CD4-positive, alpha-beta T cell (primary cell): ENCODE measurements at regions not wholly inside any gene's neighbourhood (a gene's known extent, or its start where the extent isn't known, plus 50 kb on each side); places are given as distances from the start of the nearest gene placed in this dataset.

Experiments
- ATAC-seq: fragments of 200-7000 bp; cut with Tn5 transposase; one replicate; pipeline ENCODE4 v1.10.0; 2022; ENCODE audit warnings: mild to moderate bottlenecking; ENCODE audit not compliant: poor library complexity
- CTCF ChIA-PET: fragments of 350-600 bp; sonication (Branson Sonifier 250); formaldehyde crosslinking; loops from one replicate; lab custom pipeline; 2021; ENCODE audit warnings: antibody characterized with exemption, inconsistent platforms; lab: Charles Lee
- POLR2A ChIA-PET: fragments of 350-600 bp; sonication (Branson Sonifier 250); formaldehyde crosslinking; loops from one replicate; lab custom pipeline; 2021; ENCODE audit warnings: antibody characterized with exemption, inconsistent platforms; lab: Charles Lee
- DNase-seq, 14 experiments: peaks; one replicate each; pipeline ENCODE4 v3.0.0-alpha.2; 2013 to 2020; ENCODE audit warnings: mixed read lengths in 2 of 14
- H3K27ac ChIP-seq, 2 donors: one replicate each; pipeline versions ENCODE4 v1.5.1 to v1.7.0; 2013; ENCODE audit warnings: low read length in 2 of 2, low read depth in 1 of 2, mild to moderate bottlenecking in 1 of 2
- H3K27me3 ChIP-seq, 2 experiments: 1 replicate in 1 of 2; 2 replicates in 1 of 2; pipeline versions ENCODE4 v1.6.1 to v1.7.0; 2013; ENCODE audit warnings: low read length in 2 of 2, control low read depth in 1 of 2, mild to moderate bottlenecking in 1 of 2, moderate library complexity in 1 of 2; ENCODE audit not compliant: insufficient read depth in 2 of 2, control insufficient read depth in 1 of 2
- H3K36me3 ChIP-seq: one replicate; pipeline ENCODE4 v1.6.1; 2013; ENCODE audit warnings: low read length, control low read depth; ENCODE audit not compliant: insufficient read depth
- H3K4me1 ChIP-seq: one replicate; pipeline ENCODE4 v1.6.1; 2013; ENCODE audit warnings: low read length, control low read depth; ENCODE audit not compliant: insufficient read depth
- H3K4me3 ChIP-seq: one replicate; pipeline ENCODE4 v1.5.1; 2013; ENCODE audit warnings: mild to moderate bottlenecking, low read length, moderate library complexity
- H3K9me3 ChIP-seq, 2 experiments: 1 replicate in 1 of 2; 2 replicates in 1 of 2; pipeline versions ENCODE4 v1.6.1 to v1.7.0; 2013; ENCODE audit warnings: low read length in 2 of 2, mild to moderate bottlenecking in 2 of 2, control low read depth in 1 of 2, moderate library complexity in 1 of 2; ENCODE audit not compliant: control insufficient read depth in 1 of 2, insufficient read depth in 1 of 2
- H3K27ac Mint-ChIP-seq: one replicate; pipeline ENCODE4 v1.8.0; 2020; ENCODE audit warnings: mixed read lengths
- H3K27me3 Mint-ChIP-seq: one replicate; pipeline ENCODE4 v1.8.0; 2021; ENCODE audit warnings: mixed read lengths
- H3K36me3 Mint-ChIP-seq: one replicate; pipeline ENCODE4 v1.8.0; 2021; ENCODE audit warnings: low read depth, mixed read lengths
- H3K4me1 Mint-ChIP-seq: one replicate; pipeline ENCODE4 v1.8.0; 2021; ENCODE audit warnings: low read depth, mixed read lengths
- H3K4me3 Mint-ChIP-seq: one replicate; pipeline ENCODE4 v1.8.0; 2020; ENCODE audit warnings: mild to moderate bottlenecking, mixed read lengths
- H3K9me3 Mint-ChIP-seq: one replicate; pipeline ENCODE4 v1.8.0; 2020; ENCODE audit warnings: mixed read lengths
- intact Hi-C, 2 experiments: fragments of 100-400 bp; cut with DNase I in 1 of 2; cut with micrococcal nuclease in 1 of 2; formaldehyde crosslinking; loops; one replicate each; pipeline versions ENCODE4 v1.15.1 to v1.9.0; 2023 to 2025; cut with DNase I, micrococcal nuclease
- TF ChIP-seq, protein P1 (sequence below): fragments of 200-600 bp; IDR thresholded peaks from one replicate; pipeline ENCODE4 v1.8.0; 2022; ENCODE audit warnings: antibody characterized with exemption, mild to moderate bottlenecking

GRCh38 chr18:29012364-29012763 lies 835.4 kb upstream of the CDH2 start:
- no peaks in the 10 kb centered on the region for H3K36me3 Mint-ChIP-seq
- no peaks in the 10 kb centered on the region for H3K27me3 Mint-ChIP-seq
- ChIA-PET CTCF (no interaction called here), POLR2A (no interaction called here)
- no peak overlapping the region for H3K4me3 Mint-ChIP-seq
- no peaks in the 10 kb centered on the region for H3K4me1 Mint-ChIP-seq
- intact Hi-C loops, result loop anchor here in 1 of 2 experiments (10.0 kb wide), 1 partner anchor 62 kb away; no protein-coding TSS in a partner anchor
- no peaks in the 10 kb centered on the region for H3K36me3 ChIP-seq
- ATAC-seq, result no peak
- no peak overlapping the region for H3K27ac ChIP-seq
- H3K27ac Mint-ChIP-seq, result no peak overlapping the region
- H3K4me3 ChIP-seq, result no peak overlapping the region
- TF ChIP-seq, protein P1, sequence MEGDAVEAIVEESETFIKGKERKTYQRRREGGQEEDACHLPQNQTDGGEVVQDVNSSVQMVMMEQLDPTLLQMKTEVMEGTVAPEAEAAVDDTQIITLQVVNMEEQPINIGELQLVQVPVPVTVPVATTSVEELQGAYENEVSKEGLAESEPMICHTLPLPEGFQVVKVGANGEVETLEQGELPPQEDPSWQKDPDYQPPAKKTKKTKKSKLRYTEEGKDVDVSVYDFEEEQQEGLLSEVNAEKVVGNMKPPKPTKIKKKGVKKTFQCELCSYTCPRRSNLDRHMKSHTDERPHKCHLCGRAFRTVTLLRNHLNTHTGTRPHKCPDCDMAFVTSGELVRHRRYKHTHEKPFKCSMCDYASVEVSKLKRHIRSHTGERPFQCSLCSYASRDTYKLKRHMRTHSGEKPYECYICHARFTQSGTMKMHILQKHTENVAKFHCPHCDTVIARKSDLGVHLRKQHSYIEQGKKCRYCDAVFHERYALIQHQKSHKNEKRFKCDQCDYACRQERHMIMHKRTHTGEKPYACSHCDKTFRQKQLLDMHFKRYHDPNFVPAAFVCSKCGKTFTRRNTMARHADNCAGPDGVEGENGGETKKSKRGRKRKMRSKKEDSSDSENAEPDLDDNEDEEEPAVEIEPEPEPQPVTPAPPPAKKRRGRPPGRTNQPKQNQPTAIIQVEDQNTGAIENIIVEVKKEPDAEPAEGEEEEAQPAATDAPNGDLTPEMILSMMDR, result no peak
- H3K9me3 Mint-ChIP-seq, result peaks cover 7% of the 10 kb centered on the region
- DNase-seq, result no peak
- H3K27me3 ChIP-seq, result no peaks in the 10 kb centered on the region
- peaks cover 1 to 3% of the 10 kb centered on the region in 2 experiments for H3K9me3 ChIP-seq
- no peaks in the 10 kb centered on the region for H3K4me1 ChIP-seq

- TF ChIP-seq, protein P1, result no peak
- Histone ChIP-seq H3K9me3 (peaks cover 0 to 3% of the 10 kb centered on the region in 2 experiments), H3K4me3 (no peak overlapping the region), H3K27me3 (no peaks in the 10 kb centered on the region), H3K4me1 (no peaks in the 10 kb centered on the region), H3K36me3 (no peaks in the 10 kb centered on the region), H3K27ac (no peak overlapping the region)
- CTCF ChIA-PET, result no interaction called here
- POLR2A ChIA-PET, result no interaction called here
- no peak overlapping the region for H3K4me3 Mint-ChIP-seq
- DNase-seq (no peak), ATAC-seq (no peak)
- H3K4me1 Mint-ChIP-seq, result no peaks in the 10 kb centered on the region
- H3K36me3 Mint-ChIP-seq, result no peaks in the 10 kb centered on the region
- H3K27me3 Mint-ChIP-seq, result no peaks in the 10 kb centered on the region
- intact Hi-C loops, result no loop called here
- no peak overlapping the region for H3K27ac Mint-ChIP-seq
- peaks cover 4% of the 10 kb centered on the region for H3K9me3 Mint-ChIP-seq
Measured at GRCh38 chr18:29009250-29009803, 832.4 kb upstream of the CDH2 start.

DNA sequence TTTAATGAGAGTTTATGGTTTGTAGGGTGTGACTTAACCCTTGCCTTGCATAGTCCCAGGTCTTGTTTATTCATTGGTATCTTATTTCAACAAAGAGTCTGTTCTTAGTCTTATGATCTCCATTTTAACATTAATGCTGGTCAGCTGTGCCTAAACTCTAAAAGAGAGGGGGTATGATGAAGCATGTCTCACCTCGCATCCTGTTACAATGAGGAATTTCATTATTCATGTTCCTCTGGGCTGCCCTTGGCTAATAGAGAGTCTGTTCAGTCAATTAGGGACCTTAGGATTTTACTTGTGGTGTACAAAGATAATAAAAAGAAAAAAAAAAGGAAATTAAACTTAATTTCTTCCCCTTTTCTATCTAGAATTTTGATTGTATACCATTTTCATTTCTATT lies 831.9 kb upstream of the CDH2 start:
- Histone ChIP-seq H3K9me3 (peaks cover 0 to 3% of the 10 kb centered on the region in 2 experiments), H3K27ac (no peak overlapping the region), H3K27me3 (no peaks in the 10 kb centered on the region), H3K4me1 (no peaks in the 10 kb centered on the region), H3K4me3 (no peak overlapping the region), H3K36me3 (no peaks in the 10 kb centered on the region)
- DNase-seq, result no peak
- peaks cover 2% of the 10 kb centered on the region for H3K9me3 Mint-ChIP-seq
- TF ChIP-seq, protein P1, result no peak
- ChIA-PET CTCF (no interaction called here), POLR2A (no interaction called here)
- H3K27me3 Mint-ChIP-seq, result no peaks in the 10 kb centered on the region
- no peak overlapping the region for H3K4me3 Mint-ChIP-seq
- H3K27ac Mint-ChIP-seq, result no peak overlapping the region
- no peaks in the 10 kb centered on the region for H3K4me1 Mint-ChIP-seq
- ATAC-seq, result no peak
- no peaks in the 10 kb centered on the region for H3K36me3 Mint-ChIP-seq
- intact Hi-C loops, result no loop called here
